Gastroesophageal sphincter (tissue), 3 donors: ENCODE measurements at regions not wholly inside any gene's neighbourhood (a gene's known extent, or its start where the extent isn't known, plus 50 kb on each side); places are given as distances from the start of the nearest gene placed in this dataset.

Experiments
- POLR2A ChIP-seq, 2 donors: fragments of 450-650 bp; IDR thresholded peaks; one replicate each; pipeline ENCODE4 v1.6.1; 2017; ENCODE audit warnings: antibody characterized with exemption in 2 of 2, mild to moderate bottlenecking in 2 of 2, moderate library complexity in 1 of 2
- TF ChIP-seq, protein P1 (sequence below), 4 experiments: fragments of 200-600 bp in 2 of 4; fragments of 450-650 bp in 2 of 4; sonication (generic) in 1 of 4; IDR thresholded peaks; one replicate each; pipeline ENCODE4 v1.5.1; 2017 to 2019; ENCODE audit warnings: antibody characterized with exemption in 4 of 4, mild to moderate bottlenecking in 2 of 4, moderate library complexity in 2 of 4

DNA sequence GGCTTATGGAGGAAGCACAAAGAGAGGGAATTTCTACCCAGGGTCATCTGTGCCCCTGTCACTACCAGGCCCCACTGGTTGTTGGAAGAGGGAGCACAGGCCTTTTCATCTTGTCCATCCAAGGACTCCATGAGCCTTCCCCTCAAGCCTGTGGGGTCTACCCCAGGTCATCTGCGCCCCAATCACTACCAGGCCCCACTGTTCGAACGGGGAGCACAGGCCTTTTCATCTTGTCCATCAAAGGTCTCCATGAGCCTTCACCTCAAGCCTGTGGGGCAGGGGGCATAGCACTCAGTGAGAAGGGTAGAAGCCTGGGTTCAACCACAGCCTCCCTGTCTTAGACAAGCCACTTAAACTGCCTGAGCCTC, 101.5 kb upstream of the CDH5 start:
- TF ChIP-seq, protein P1, sequence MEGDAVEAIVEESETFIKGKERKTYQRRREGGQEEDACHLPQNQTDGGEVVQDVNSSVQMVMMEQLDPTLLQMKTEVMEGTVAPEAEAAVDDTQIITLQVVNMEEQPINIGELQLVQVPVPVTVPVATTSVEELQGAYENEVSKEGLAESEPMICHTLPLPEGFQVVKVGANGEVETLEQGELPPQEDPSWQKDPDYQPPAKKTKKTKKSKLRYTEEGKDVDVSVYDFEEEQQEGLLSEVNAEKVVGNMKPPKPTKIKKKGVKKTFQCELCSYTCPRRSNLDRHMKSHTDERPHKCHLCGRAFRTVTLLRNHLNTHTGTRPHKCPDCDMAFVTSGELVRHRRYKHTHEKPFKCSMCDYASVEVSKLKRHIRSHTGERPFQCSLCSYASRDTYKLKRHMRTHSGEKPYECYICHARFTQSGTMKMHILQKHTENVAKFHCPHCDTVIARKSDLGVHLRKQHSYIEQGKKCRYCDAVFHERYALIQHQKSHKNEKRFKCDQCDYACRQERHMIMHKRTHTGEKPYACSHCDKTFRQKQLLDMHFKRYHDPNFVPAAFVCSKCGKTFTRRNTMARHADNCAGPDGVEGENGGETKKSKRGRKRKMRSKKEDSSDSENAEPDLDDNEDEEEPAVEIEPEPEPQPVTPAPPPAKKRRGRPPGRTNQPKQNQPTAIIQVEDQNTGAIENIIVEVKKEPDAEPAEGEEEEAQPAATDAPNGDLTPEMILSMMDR (IDR thresholded peaks at IDR 0.05), result no peak
- no peak for TF ChIP-seq POLR2A (IDR thresholded peaks at IDR 0.05)
